Activated CD4-positive, alpha-beta memory T cell treated with anti-CD3 and anti-CD28 coated beads for 36 hours (primary cell): ENCODE measurements at regions not wholly inside any gene's neighbourhood (a gene's known extent, or its start where the extent isn't known, plus 50 kb on each side); places are given as distances from the start of the nearest gene placed in this dataset.

Experiments
- CTCF ChIA-PET: fragments of 350-600 bp; sonication (Branson Sonifier 250); formaldehyde crosslinking; loops from one replicate; lab custom pipeline; 2021; ENCODE audit warnings: antibody characterized with exemption, inconsistent platforms; lab: Charles Lee
- POLR2A ChIA-PET: fragments of 350-600 bp; sonication (Branson Sonifier 250); formaldehyde crosslinking; loops from one replicate; lab custom pipeline; 2021; ENCODE audit warnings: antibody characterized with exemption; lab: Charles Lee
- DNase-seq: peaks from one replicate; pipeline ENCODE4 v3.0.0-alpha.2; 2020
- H3K27ac Mint-ChIP-seq: one replicate; pipeline ENCODE4 v1.8.0; 2021; ENCODE audit warnings: mixed read lengths
- H3K27me3 Mint-ChIP-seq: one replicate; pipeline ENCODE4 v1.8.0; 2021; ENCODE audit warnings: mixed read lengths
- H3K36me3 Mint-ChIP-seq: one replicate; pipeline ENCODE4 v1.8.0; 2021; ENCODE audit warnings: mixed read lengths
- H3K4me1 Mint-ChIP-seq: one replicate; pipeline ENCODE4 v1.8.0; 2021; ENCODE audit warnings: low read depth, mixed read lengths
- H3K4me3 Mint-ChIP-seq: one replicate; pipeline ENCODE4 v1.8.0; 2021; ENCODE audit warnings: mild to moderate bottlenecking, mixed read lengths
- H3K9me3 Mint-ChIP-seq: one replicate; pipeline ENCODE4 v1.8.0; 2021; ENCODE audit warnings: mixed read lengths
- intact Hi-C: fragments of 100-400 bp; cut with micrococcal nuclease; formaldehyde crosslinking; loops from one replicate; pipeline ENCODE4 v1.15.1; 2023

- Mint-ChIP-seq H3K27ac (no peak overlapping the region), H3K4me3 (no peak overlapping the region), H3K9me3 (peaks cover 2% of the 10 kb centered on the region), H3K4me1 (no peaks in the 10 kb centered on the region), H3K36me3 (no peaks in the 10 kb centered on the region), H3K27me3 (no peaks in the 10 kb centered on the region)
- ChIA-PET CTCF (no interaction called here), POLR2A (no interaction called here)
- DNase-seq = no peak
- intact Hi-C loops = no loop called here
These were observed 206.5 kb downstream of the ABCC12 start for GRCh38 chr16:47949276-47949675.

DNA sequence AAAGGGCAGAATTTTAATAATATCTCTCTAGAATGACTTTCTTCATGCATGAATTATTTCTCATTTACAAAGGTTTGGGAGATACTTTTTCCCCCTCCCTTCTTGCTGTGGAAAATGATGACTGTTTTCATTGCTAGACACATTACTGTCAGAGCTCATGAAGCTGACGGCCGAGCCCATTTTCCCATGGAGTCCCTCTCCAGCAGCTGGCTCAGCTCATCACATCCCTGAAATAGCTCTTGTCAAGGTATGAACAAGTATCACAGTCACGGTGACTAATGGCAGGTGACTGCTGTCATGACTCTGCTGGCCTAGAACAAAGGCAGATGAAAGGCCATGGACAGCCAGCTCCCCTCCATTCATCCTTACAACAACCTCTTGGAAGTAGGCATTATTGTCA, 208.1 kb downstream of the ABCC12 start:
- POLR2A ChIA-PET = no interaction called here
- intact Hi-C loops = no loop called here
- Mint-ChIP-seq H3K27ac (no peak overlapping the region), H3K4me3 (no peak overlapping the region), H3K27me3 (peaks cover 2% of the 10 kb centered on the region), H3K9me3 (peaks cover 2% of the 10 kb centered on the region), H3K36me3 (no peaks in the 10 kb centered on the region), H3K4me1 (no peaks in the 10 kb centered on the region)
- CTCF ChIA-PET = no interaction called here
- no peak for DNase-seq

DNA sequence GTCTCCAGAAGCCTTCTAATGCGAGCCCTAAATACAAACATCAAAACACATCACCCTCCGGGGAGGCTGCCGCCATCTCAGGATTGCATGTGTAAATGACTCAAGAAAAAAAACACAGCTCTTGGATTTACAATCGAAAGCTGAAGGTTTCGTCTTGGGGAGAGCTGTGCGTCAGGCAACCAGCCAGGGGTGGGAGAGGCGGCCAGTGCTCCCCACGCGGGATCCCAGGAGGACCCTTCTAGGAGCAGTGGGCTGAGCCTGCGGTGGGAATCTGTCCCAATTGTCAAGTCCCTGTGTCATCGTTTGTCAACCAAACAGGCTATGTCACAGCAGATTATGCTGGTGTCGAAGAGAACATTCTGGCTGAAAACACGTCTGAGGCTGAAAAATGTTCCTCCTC, 209.7 kb downstream of the ABCC12 start:
- Mint-ChIP-seq H3K27ac (no peak overlapping the region), H3K4me3 (no peak overlapping the region), H3K4me1 (no peaks in the 10 kb centered on the region), H3K36me3 (no peaks in the 10 kb centered on the region), H3K27me3 (peaks cover 2% of the 10 kb centered on the region), H3K9me3 (peaks cover 2% of the 10 kb centered on the region)
- no peak for DNase-seq
- ChIA-PET POLR2A (no interaction called here), CTCF (no interaction called here)
- intact Hi-C loops = no loop called here

DNA sequence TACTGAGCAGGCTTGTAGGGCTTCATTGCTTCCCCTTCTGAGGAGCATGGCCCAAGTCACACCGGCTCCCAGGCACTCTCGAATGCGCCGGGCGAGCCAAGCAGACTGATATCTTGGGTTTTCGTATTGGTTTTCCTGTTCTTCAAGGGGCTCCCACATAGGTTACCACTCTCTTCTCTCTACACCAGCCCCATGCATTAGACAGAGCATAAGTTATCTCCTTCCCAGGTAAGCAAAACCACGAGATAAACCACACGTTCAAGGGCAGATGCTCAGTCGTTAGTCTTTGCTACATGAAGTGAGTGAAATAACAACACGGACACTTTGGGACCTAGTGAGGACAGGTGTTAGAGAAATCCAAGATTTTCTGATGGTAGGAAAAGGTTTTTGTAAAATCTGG, 211.2 kb downstream of the ABCC12 start:
- H3K4me3 Mint-ChIP-seq = no peak overlapping the region
- DNase-seq = no peak

DNA sequence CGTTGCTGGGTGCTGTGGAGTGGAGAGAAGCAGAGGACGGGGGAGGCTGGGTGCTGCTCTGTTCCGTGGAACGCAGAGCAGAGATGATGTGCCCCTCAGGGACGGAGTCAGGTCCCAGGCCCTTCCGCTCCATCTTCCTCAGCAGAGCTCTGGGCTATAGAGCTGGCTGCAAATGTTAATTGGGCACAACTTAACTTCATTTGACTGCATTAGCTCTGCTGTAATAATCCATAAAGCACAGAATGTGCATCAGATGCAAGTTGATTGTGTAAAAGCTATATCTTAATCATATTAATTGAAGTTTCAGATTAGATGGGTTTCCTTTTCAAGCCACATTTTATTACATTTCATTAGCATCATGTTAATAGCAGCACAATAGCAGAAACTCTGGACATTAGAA, 212.6 kb downstream of the ABCC12 start:
- DNase-seq = no peak
- H3K27me3 Mint-ChIP-seq = peaks cover 2% of the 10 kb centered on the region
- H3K27ac Mint-ChIP-seq = no peak overlapping the region
- intact Hi-C loops = no loop called here
- H3K36me3 Mint-ChIP-seq = no peaks in the 10 kb centered on the region
- ChIA-PET CTCF (no interaction called here), POLR2A (no interaction called here)
- H3K4me1 Mint-ChIP-seq = no peaks in the 10 kb centered on the region
- no peaks in the 10 kb centered on the region for H3K9me3 Mint-ChIP-seq
- H3K4me3 Mint-ChIP-seq = no peak overlapping the region

More for the DNA sequence above, 211.2 kb downstream of the ABCC12 start:
- H3K9me3 Mint-ChIP-seq = peaks cover 2% of the 10 kb centered on the region
- H3K27me3 Mint-ChIP-seq = peaks cover 2% of the 10 kb centered on the region
- H3K36me3 Mint-ChIP-seq = no peaks in the 10 kb centered on the region
- H3K27ac Mint-ChIP-seq = no peak overlapping the region
- ChIA-PET POLR2A (no interaction called here), CTCF (no interaction called here)
- H3K4me1 Mint-ChIP-seq = no peaks in the 10 kb centered on the region
- intact Hi-C loops = no loop called here

GRCh38 chr16:47940466-47940865, 215.3 kb downstream of the ABCC12 start:
- no peak for DNase-seq
- H3K27me3 Mint-ChIP-seq = peaks cover 6% of the 10 kb centered on the region
- ChIA-PET POLR2A (no interaction called here), CTCF (no interaction called here)
- H3K36me3 Mint-ChIP-seq = no peaks in the 10 kb centered on the region
- peaks cover 2% of the 10 kb centered on the region for H3K9me3 Mint-ChIP-seq
- no peak overlapping the region for H3K4me3 Mint-ChIP-seq
- H3K4me1 Mint-ChIP-seq = no peaks in the 10 kb centered on the region
- intact Hi-C loops = no loop called here
- no peak overlapping the region for H3K27ac Mint-ChIP-seq

GRCh38 chr16:47939680-47940079, 216.1 kb downstream of the ABCC12 start:
- ChIA-PET CTCF (no interaction called here), POLR2A (no interaction called here)
- Mint-ChIP-seq H3K4me3 (no peak overlapping the region), H3K27ac (no peak overlapping the region), H3K27me3 (peaks cover 6% of the 10 kb centered on the region), H3K36me3 (no peaks in the 10 kb centered on the region), H3K4me1 (no peaks in the 10 kb centered on the region), H3K9me3 (peaks cover 2% of the 10 kb centered on the region)
- intact Hi-C loops = no loop called here
- no peak for DNase-seq

DNA sequence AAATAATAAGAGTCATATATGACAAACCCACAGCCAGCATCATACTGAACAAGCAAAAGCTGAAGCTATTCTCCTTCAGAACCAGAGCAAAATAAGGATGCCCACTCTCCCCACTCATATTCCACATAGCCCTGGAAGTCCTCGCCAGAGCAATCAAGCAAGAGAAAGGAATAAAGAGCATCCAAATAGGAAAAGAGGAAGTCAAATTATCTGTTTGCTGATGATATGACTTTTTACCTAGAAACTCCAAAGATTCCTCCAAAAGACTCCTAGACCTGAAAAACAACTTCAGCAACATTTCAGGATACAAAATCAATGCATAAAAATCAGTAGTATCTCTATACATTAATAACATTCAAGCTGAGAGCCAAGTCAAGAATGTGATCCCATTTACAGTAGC, 217.5 kb downstream of the ABCC12 start:
- ChIA-PET POLR2A (no interaction called here), CTCF (no interaction called here)
- peaks cover 2% of the 10 kb centered on the region for H3K9me3 Mint-ChIP-seq
- H3K4me1 Mint-ChIP-seq = no peaks in the 10 kb centered on the region
- DNase-seq = no peak
- no peak overlapping the region for H3K4me3 Mint-ChIP-seq
- H3K36me3 Mint-ChIP-seq = no peaks in the 10 kb centered on the region
- peaks cover 4% of the 10 kb centered on the region for H3K27me3 Mint-ChIP-seq
- intact Hi-C loops = no loop called here
- no peak overlapping the region for H3K27ac Mint-ChIP-seq

GRCh38 chr16:47928008-47928407, 227.8 kb downstream of the ABCC12 start:
- no peaks in the 10 kb centered on the region for H3K36me3 Mint-ChIP-seq
- H3K4me1 Mint-ChIP-seq = no peaks in the 10 kb centered on the region
- ChIA-PET POLR2A (no interaction called here), CTCF (no interaction called here)
- H3K27me3 Mint-ChIP-seq = peaks cover 1% of the 10 kb centered on the region
- no peak overlapping the region for H3K27ac Mint-ChIP-seq
- intact Hi-C loops = no loop called here
- peak; percentile 12 for DNase-seq
- no peaks in the 10 kb centered on the region for H3K9me3 Mint-ChIP-seq
- H3K4me3 Mint-ChIP-seq = no peak overlapping the region

DNA sequence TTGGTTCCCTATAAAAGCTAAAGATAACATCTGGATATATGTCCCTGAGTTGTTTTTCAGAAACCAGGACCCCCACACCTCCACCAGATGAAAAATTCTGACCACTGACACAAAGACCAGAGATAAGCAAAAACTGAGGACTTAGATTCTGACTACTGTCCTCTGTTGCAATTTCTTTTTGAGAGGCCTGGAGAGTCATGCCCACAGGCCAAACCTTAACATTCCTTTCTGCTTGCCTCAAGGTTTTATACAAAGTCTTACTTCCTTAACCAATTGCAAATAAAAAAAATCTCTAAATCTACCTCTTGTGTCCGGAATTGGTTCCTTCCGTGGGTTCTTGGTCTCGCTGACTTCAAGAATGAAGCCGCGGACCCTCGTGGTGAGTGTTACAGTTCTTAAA, 228.5 kb downstream of the ABCC12 start:
- H3K4me3 Mint-ChIP-seq = no peak overlapping the region
- no peak for DNase-seq
- ChIA-PET CTCF (no interaction called here), POLR2A (no interaction called here)
- H3K4me1 Mint-ChIP-seq = no peaks in the 10 kb centered on the region
- no peaks in the 10 kb centered on the region for H3K9me3 Mint-ChIP-seq
- H3K27ac Mint-ChIP-seq = no peak overlapping the region
- peaks cover 1% of the 10 kb centered on the region for H3K27me3 Mint-ChIP-seq
- intact Hi-C loops = no loop called here
- no peaks in the 10 kb centered on the region for H3K36me3 Mint-ChIP-seq

GRCh38 chr16:47925811-47926460, 229.9 kb downstream of the ABCC12 start:
- H3K9me3 Mint-ChIP-seq = no peaks in the 10 kb centered on the region
- ChIA-PET POLR2A (no interaction called here), CTCF (no interaction called here)
- no peaks in the 10 kb centered on the region for H3K36me3 Mint-ChIP-seq
- H3K4me1 Mint-ChIP-seq = no peaks in the 10 kb centered on the region
- intact Hi-C loops = no loop called here
- no peak for DNase-seq
- H3K27me3 Mint-ChIP-seq = peaks cover 1% of the 10 kb centered on the region
- no peak overlapping the region for H3K27ac Mint-ChIP-seq
- H3K4me3 Mint-ChIP-seq = no peak overlapping the region

- Mint-ChIP-seq H3K36me3 (no peaks in the 10 kb centered on the region), H3K4me1 (no peaks in the 10 kb centered on the region), H3K27me3 (peaks cover 1% of the 10 kb centered on the region), H3K4me3 (no peak overlapping the region), H3K27ac (no peak overlapping the region), H3K9me3 (no peaks in the 10 kb centered on the region)
- POLR2A ChIA-PET = no interaction called here
- DNase-seq = no peak
- intact Hi-C loops = no loop called here
- CTCF ChIA-PET = no interaction called here
These were observed 230.8 kb downstream of the ABCC12 start for GRCh38 chr16:47924950-47925349.

GRCh38 chr16:47921535-47921934, 234.3 kb downstream of the ABCC12 start:
- Mint-ChIP-seq H3K9me3 (no peaks in the 10 kb centered on the region), H3K4me3 (no peak overlapping the region), H3K27ac (no peak overlapping the region), H3K27me3 (peaks cover 8% of the 10 kb centered on the region), H3K4me1 (no peaks in the 10 kb centered on the region), H3K36me3 (no peaks in the 10 kb centered on the region)
- ChIA-PET POLR2A (no interaction called here), CTCF (interaction anchor here (0.6 kb wide), 1 partner anchor 1364 kb away, joined by 7 read pairs; no protein-coding TSS in a partner anchor)
- intact Hi-C loops = no loop called here
- no peak for DNase-seq
